Panc1 (cell line): ENCODE measurements at regions not wholly inside any gene's neighbourhood (a gene's known extent, or its start where the extent isn't known, plus 50 kb on each side); places are given as distances from the start of the nearest gene placed in this dataset.

ENCODE experiments used
- TF ChIP-seq, protein P1 (sequence below): fragments of 450-650 bp; IDR thresholded peaks from 2 replicates; pipeline ENCODE4 v1.5.1; 2017; ENCODE audit warnings: mild to moderate bottlenecking
- TF ChIP-seq, protein P2 (sequence below), 2 experiments: IDR thresholded peaks; 2 replicates each; pipeline ENCODE4 v1.6.1; 2011 to 2012; ENCODE audit warnings: low read depth in 2 of 2, control low read depth in 1 of 2, low read length in 1 of 2, mild to moderate bottlenecking in 1 of 2, moderate library complexity in 1 of 2; ENCODE audit not compliant: insufficient read depth in 1 of 2

DNA sequence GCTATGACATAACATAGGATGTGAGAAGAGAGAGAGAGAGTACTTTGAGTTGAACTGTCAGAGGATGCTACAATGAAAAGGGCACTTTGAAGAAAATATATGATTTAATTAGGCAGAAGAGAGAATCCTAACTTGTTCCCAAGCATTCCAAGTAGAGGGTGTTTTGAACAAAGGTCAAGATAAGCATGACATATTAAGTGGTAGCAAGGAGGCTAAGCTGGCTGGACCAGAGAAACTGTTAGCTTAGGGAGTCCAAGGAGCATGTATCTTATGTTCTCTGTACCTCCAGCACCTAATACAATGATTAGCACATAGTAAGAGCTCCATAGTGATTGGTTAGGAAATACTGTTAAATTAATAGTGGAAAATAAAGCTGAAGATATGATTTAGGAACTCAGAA lies 479.6 kb downstream of the TMEM135 start:
- TF ChIP-seq, protein P1, sequence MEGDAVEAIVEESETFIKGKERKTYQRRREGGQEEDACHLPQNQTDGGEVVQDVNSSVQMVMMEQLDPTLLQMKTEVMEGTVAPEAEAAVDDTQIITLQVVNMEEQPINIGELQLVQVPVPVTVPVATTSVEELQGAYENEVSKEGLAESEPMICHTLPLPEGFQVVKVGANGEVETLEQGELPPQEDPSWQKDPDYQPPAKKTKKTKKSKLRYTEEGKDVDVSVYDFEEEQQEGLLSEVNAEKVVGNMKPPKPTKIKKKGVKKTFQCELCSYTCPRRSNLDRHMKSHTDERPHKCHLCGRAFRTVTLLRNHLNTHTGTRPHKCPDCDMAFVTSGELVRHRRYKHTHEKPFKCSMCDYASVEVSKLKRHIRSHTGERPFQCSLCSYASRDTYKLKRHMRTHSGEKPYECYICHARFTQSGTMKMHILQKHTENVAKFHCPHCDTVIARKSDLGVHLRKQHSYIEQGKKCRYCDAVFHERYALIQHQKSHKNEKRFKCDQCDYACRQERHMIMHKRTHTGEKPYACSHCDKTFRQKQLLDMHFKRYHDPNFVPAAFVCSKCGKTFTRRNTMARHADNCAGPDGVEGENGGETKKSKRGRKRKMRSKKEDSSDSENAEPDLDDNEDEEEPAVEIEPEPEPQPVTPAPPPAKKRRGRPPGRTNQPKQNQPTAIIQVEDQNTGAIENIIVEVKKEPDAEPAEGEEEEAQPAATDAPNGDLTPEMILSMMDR, result no peak
- TF ChIP-seq, protein P2, sequence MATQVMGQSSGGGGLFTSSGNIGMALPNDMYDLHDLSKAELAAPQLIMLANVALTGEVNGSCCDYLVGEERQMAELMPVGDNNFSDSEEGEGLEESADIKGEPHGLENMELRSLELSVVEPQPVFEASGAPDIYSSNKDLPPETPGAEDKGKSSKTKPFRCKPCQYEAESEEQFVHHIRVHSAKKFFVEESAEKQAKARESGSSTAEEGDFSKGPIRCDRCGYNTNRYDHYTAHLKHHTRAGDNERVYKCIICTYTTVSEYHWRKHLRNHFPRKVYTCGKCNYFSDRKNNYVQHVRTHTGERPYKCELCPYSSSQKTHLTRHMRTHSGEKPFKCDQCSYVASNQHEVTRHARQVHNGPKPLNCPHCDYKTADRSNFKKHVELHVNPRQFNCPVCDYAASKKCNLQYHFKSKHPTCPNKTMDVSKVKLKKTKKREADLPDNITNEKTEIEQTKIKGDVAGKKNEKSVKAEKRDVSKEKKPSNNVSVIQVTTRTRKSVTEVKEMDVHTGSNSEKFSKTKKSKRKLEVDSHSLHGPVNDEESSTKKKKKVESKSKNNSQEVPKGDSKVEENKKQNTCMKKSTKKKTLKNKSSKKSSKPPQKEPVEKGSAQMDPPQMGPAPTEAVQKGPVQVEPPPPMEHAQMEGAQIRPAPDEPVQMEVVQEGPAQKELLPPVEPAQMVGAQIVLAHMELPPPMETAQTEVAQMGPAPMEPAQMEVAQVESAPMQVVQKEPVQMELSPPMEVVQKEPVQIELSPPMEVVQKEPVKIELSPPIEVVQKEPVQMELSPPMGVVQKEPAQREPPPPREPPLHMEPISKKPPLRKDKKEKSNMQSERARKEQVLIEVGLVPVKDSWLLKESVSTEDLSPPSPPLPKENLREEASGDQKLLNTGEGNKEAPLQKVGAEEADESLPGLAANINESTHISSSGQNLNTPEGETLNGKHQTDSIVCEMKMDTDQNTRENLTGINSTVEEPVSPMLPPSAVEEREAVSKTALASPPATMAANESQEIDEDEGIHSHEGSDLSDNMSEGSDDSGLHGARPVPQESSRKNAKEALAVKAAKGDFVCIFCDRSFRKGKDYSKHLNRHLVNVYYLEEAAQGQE (IDR thresholded peaks at IDR 0.05; ENCODE audit: insufficient read depth in 1 of 2, low read depth in 2 of 2, low read length in 1 of 2), result no peak
